ENCODE measurements at regions not wholly inside any gene's neighbourhood (a gene's known extent, or its start where the extent isn't known, plus 50 kb on each side); places are given as distances from the start of the nearest gene placed in this dataset.
"Not testable (repeated sequence)": the region's sequence is repeated elsewhere in the genome, so short reads cannot be mapped to it uniquely, and the experiment has no call there.

DNA sequence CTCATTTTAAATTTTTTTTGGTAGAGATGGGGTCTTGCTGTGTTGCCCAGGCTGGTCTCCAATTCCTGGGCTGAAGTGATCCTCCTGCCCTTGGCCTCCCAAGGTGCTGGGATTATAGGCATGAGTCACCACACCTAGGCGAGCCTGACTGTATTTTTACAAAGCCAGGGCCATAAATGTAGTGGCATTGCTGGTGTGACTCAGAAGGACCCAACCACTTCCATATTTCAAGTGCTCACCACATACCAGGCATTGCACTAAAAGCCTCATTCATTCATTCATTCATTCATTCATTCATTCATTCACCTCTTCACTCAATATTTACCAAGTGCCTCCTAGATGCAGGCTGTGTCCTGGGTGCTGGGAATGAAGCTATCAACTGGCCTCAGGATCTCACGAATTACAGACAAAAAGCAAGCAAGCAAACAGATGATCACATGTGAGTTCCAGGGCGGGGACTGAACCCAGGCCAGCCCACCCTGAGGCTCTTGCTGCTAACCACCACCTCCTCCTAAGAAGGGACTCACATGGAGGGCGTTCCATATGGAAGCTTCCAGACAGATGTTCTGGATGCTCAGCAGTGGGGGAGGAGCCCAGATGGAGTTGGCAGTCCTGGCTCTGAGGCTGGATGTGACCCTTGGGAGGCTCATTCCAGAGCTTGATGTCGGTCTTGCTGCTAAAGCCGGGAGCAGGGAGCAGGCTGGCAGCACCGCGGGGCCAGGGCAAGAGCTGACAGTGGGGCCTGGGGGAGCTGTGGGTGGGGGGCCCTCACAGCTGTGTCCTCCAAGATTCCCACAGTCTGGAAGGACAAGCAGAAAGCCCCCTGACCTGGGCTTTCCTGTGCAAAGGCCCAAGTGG, 158.8 kb downstream of the CTTN start:
- no peaks in the 10 kb centered on the region for H3K27me3 Mint-ChIP-seq
- no peak overlapping the region for H3K27ac Mint-ChIP-seq
- H3K9me3 Mint-ChIP-seq = no peaks in the 10 kb centered on the region
- no peak overlapping the region for H3K4me3 Mint-ChIP-seq
- H3K4me1 Mint-ChIP-seq = no peaks in the 10 kb centered on the region
- H3K36me3 Mint-ChIP-seq = no peaks in the 10 kb centered on the region
- ATAC-seq = no peak

DNA sequence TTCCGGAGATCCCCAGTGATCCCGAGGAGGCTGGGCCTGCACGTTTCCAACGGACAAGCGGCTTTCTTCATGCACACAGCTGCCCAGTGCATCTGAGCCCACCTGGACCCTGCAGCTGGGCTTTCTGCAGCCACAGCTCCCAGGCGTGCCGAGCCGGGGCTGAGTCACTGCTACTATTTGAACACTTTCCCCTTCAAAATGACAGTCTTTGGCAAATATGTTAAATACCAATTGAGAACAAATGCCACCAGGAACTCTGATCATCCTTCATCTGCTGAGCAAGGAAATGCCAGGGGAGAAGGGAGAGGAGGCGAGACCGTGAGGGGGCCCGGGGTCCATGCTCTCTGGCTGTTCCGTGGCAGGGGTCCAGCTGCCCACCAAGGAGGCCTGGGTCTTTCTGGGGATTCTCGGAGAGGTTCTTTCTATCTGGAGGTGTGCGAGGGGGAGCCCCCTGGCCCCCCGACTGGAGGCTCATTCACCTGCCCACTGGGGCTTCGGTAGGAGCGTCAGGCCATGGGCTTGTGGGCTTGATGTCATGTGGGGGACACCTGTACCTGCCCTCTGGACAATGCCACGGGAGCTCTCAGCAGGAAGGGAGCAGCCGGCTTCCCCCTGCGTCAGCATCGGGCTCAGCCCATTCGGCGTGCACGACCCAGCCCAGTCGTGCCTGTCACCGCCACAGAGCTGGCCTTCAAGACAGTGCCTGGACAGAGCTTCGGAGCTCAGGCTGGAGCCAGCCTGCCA, 159.6 kb downstream of the CTTN start:
- Mint-ChIP-seq H3K36me3 (no peaks in the 10 kb centered on the region), H3K27me3 (no peaks in the 10 kb centered on the region), H3K4me3 (no peak overlapping the region), H3K9me3 (peaks cover 4% of the 10 kb centered on the region), H3K27ac (no peak overlapping the region), H3K4me1 (no peaks in the 10 kb centered on the region)
- no peak for ATAC-seq

DNA sequence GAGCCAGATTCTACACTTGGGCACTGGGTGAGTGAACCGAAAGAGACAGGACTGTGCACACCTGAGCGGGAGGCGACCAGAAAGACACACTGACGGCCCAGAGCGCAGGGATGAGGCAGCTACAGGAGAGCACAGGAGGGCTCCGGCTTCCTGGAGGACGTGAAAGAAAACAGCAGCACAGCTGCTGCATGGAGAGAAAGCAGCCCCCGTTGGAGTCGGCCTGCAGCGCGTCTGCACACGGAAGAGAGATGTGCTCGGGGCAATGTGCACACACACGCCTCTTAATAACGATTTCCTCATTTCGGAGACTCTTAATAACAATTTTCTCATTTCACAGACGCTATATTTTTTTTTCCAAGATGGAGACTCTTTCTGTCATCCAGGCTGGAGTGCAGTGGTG, 160.4 kb downstream of the CTTN start:
- peaks cover 7% of the 10 kb centered on the region for H3K9me3 Mint-ChIP-seq
- peaks cover 7% of the 10 kb centered on the region for H3K27me3 Mint-ChIP-seq
- H3K4me3 Mint-ChIP-seq = no peak overlapping the region
- H3K27ac Mint-ChIP-seq = no peak overlapping the region
- no peaks in the 10 kb centered on the region for H3K36me3 Mint-ChIP-seq
- no peak for ATAC-seq
- no peaks in the 10 kb centered on the region for H3K4me1 Mint-ChIP-seq

DNA sequence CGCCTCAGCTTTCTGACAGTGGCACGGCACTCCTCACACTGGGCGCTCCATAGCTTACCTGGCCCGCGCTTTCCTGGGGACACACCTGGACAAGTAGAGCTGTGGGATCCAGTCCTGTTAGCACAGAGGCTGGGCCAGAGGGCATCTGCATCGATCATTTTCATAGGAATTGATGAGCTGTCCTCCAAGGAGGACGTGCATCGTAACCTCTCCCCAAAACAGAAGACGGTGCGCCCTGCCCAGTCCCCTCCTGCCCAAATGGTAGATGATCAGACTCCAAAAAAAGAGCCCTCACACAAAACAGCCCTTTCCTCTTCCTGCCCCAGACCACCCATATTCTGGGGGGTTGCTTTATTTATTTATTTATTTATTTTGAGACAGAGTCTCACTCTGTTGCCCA, 161.2 kb downstream of the CTTN start:
- Mint-ChIP-seq H3K4me1 (no peaks in the 10 kb centered on the region), H3K4me3 (no peak overlapping the region), H3K27me3 (peaks cover 16% of the 10 kb centered on the region), H3K36me3 (no peaks in the 10 kb centered on the region), H3K27ac (no peak overlapping the region), H3K9me3 (peaks cover 10% of the 10 kb centered on the region)
- no peak for ATAC-seq

DNA sequence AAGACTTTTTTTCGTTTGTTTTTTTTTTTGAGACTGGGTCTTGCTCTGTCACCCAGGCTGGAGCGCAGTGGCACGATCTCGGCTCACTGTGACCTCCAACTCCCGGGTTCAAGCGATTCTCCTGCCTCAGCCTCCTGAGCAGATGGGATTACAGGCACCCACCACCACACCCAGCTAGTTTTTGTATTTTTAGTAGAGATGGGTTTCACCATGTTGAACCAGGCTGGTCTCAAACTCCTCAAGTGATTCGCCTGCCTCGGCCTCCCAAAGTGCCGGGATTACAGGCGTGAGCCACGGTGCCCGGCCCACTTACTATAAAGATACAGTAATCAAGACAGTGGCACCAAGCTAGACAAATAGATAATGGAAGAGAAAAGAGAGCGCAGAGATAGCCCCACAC, 162.3 kb downstream of the CTTN start:
- H3K27me3 Mint-ChIP-seq = peaks cover 18% of the 10 kb centered on the region
- H3K4me3 Mint-ChIP-seq, H3K36me3 Mint-ChIP-seq, ATAC-seq, H3K27ac Mint-ChIP-seq, H3K9me3 Mint-ChIP-seq, H3K4me1 Mint-ChIP-seq: not testable (repeated sequence)

DNA sequence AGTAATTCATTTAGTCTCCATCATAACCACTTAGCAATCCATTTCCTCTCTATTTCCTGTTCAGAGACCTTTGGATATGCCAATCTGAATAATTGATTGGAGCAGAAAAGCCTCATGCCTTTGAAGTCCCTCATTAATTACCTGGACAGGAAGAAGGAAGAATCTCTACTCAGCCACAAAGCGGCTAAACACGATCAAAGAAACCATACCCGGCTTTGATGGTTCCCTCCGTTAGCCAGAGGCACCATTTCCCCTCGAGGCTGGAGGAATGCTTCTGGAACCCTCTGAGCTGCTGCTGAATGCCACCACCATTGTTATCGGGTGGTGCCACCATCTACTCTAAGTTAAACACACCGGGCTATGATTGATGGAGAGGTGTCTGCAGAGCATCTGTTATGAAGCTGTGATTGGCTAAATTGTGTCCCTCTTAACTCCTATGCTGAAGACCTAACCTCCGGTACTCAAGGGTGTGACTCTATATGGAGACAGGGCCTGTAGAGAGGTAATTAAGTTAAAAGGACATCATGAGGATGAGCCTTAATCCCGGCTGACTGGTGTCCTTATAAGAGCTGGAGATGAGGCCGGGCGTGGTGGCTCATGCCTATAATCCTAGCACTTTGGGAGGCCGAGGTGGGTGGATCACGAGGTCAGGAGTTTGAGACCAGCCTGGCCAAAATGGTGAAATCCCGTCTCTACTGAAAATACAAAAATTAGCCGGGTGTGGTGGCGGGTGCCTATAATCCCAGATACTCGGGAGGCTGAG, 168.6 kb downstream of the CTTN start:
- no peaks in the 10 kb centered on the region for H3K4me1 Mint-ChIP-seq
- H3K27ac Mint-ChIP-seq = no peak overlapping the region
- H3K27me3 Mint-ChIP-seq = peaks cover 71% of the 10 kb centered on the region
- no peak overlapping the region for H3K4me3 Mint-ChIP-seq
- no peaks in the 10 kb centered on the region for H3K36me3 Mint-ChIP-seq
- ATAC-seq = no peak
- peaks cover 10% of the 10 kb centered on the region for H3K9me3 Mint-ChIP-seq

DNA sequence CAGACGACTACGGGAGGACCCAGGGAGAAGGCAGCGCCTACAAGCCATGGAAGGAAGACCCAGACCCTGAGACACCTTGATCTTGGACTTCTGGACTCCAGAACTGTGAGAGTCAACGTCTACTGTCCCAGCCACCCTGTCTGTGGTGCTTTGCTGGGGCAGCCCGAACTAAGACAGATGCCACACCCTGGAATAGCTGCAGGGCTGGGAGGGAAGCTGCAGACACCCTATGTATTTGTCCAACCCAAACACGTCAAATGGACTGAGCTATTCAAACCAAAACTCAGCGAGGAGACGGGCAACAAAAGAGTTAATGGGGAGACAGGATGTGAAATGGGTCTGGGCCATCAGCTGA, 169.3 kb downstream of the CTTN start:
- H3K4me3 Mint-ChIP-seq = no peak overlapping the region
- H3K9me3 Mint-ChIP-seq = peaks cover 7% of the 10 kb centered on the region
- peaks cover 71% of the 10 kb centered on the region for H3K27me3 Mint-ChIP-seq
- no peak for ATAC-seq
- no peaks in the 10 kb centered on the region for H3K36me3 Mint-ChIP-seq
- H3K4me1 Mint-ChIP-seq = no peaks in the 10 kb centered on the region
- no peak overlapping the region for H3K27ac Mint-ChIP-seq

DNA sequence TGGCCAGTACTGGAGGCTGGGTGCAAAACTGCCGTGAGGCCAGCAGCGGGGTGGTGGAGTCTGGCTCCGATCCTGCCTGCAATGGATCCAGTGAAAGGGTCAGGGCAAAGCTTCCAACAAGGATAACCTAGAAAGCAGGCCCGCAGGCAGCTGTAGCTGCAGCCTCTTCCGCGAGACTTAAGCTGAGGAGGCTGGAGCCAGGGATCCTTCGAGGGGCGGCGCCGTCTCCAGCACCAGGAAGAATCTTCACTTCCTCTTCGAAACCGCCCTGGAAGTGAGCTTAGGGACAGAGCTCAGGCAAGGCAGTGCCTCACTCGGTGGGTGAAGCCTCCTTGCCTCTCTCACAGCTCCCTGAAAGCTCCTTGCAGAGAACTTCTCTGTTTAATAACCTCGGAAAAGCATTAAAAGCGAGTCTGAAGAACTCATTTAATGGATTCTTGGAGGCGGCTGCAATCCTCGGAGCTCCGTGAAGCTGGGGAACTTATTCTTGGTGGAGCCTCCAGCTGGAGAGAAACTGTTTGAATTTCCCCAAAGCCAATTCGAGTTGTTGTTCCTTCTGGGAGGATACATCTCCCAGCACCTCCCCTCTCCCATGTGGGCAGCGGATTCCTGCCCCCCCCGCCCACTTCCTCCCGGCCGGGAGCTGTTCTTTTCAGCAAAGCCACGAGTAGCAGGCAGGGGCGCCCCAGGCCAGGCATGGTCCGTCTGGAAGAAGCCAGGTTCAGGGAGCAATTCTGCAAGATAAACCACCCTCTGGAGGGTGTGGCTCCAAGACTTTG, 169.9 kb downstream of the CTTN start:
- Mint-ChIP-seq H3K9me3 (peaks cover 4% of the 10 kb centered on the region), H3K27ac (no peak overlapping the region)

DNA sequence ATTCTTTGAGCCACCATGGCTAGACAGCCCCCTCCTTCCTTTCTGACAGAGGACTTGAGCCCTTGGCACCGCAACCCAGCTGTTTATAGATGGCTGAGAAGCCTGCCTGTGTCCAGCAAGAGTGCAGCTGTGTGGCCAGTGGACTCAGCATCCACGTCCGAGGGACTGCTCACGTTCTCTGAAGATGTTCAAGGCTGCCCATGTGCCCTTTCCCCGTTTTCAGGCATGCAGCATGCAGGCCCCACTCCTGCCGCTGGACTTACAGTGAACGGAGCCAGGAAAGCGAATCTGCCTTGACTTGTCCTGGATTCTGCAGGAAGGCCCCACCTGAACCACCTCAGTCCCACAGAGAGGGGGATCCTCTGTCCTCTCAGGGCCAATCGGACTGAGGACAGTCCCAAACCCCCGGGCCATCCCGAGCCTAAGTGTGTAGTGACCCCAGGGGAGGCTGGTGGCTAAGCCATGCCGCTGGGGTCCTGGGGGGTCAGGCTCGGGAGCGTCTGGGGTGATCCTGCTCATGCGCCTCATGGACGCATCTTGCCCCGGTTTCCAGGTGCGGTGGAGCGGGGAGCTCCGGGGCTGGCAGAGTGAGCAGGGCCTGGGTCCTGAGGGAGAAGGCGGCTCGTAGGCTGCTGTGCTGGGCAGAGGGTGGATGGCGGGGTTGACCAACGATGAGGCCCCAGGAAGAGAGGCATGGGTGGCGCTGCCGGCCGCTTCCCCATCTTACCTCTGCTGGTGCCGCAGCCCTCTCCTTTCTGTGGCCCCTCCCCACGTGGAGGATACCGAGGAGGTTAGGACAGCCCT, 170.7 kb downstream of the CTTN start:
- Mint-ChIP-seq H3K4me1 (no peaks in the 10 kb centered on the region), H3K27ac (no peak overlapping the region), H3K27me3 (peaks cover 65% of the 10 kb centered on the region), H3K4me3 (no peak overlapping the region), H3K36me3 (no peaks in the 10 kb centered on the region), H3K9me3 (peaks cover under 1% of the 10 kb centered on the region)
- ATAC-seq = no peak

More for the DNA sequence above, 169.9 kb downstream of the CTTN start:
- Mint-ChIP-seq H3K36me3 (no peaks in the 10 kb centered on the region), H3K4me3 (no peak overlapping the region), H3K27me3 (peaks cover 68% of the 10 kb centered on the region), H3K4me1 (no peaks in the 10 kb centered on the region)
- no peak for ATAC-seq

DNA sequence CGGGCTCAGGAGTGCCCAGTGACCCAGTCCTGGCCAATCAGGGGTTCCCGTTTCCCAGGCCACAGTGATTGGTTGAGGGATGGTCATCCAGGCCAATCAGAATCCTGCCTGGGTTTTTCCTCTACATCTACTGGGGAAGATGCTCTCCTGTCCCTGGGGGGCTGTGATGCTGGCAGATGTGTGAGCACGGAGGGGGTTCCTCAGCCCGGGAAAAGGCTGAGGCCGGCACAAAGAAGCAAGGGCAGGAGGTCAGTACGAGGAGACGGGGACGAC, 171.2 kb downstream of the CTTN start:
- H3K36me3 Mint-ChIP-seq = no peaks in the 10 kb centered on the region
- no peak for ATAC-seq
- no peaks in the 10 kb centered on the region for H3K9me3 Mint-ChIP-seq
- peaks cover 65% of the 10 kb centered on the region for H3K27me3 Mint-ChIP-seq
- no peak overlapping the region for H3K4me3 Mint-ChIP-seq
- no peak overlapping the region for H3K27ac Mint-ChIP-seq
- no peaks in the 10 kb centered on the region for H3K4me1 Mint-ChIP-seq

DNA sequence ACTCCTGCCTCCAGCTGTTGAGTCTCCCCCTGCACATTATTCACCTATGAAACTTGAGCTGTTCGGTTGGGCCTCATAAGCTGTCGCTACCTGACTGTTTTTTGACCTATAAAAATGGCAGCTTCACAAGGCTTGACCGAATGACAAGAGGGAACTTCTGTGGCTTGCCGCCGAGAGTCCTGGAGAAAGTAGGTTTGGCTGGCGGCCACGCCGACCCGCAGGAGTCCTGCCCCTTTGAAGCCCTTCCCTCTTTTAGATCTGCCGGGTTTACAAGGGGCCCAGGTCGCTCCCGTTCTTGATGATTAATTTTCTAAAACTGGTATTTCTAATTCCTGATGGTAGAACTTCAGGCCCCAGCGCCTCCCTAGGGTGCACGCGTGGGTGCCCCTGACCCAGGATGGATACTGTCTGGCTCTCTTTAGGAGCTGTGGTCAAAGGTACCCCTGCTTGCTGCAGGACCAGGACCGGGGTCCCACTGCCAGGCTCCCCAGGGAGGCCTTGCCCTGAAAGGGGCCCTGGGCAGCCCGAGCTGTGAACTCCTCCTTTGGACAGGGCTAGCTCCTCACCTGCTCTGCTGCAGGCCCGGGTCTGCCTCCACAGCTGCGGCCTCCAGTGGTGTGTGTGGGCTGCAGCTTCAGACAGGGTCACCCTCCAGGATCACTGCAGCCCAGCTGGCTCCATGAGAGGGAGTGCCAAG, 171.8 kb downstream of the CTTN start:
- Mint-ChIP-seq H3K36me3 (no peaks in the 10 kb centered on the region), H3K27ac (no peak overlapping the region), H3K9me3 (no peaks in the 10 kb centered on the region), H3K4me1 (no peaks in the 10 kb centered on the region), H3K27me3 (peaks cover 68% of the 10 kb centered on the region), H3K4me3 (no peak overlapping the region)
- no peak for ATAC-seq

DNA sequence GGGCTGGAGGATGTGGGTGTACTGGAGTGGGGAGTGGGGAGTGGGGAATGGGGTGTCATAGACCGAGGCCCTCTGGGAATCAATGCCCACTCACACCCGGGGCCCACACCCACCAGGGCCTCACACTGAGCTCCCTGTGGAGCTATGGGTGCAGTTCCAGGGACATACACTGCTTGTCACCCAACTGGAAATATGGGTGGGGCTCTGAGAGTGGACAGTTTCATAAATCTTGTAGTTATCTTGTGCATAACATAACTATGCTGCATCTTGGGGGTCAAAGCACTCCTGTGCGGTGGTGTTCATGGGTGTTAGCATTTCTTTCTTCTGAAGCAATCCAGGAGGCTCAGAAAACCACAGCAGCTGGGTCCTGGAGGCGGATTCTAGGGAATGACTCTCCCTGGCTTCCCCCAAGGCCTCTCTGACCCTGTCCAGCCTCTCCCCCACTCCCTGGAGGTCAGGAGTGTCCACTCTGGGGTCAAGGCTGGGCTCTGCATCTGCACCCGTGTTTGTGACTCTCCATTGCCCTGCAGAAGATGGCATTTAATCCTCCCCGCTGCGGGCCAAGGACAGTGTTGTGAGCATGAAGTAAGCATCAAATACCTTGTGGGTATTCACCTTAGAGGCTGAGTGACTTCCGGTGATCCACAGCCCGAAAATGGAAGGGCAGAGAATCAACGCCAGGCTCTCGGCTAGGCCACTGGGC, 172.5 kb downstream of the CTTN start:
- no peak for ATAC-seq
- Mint-ChIP-seq H3K4me3 (no peak overlapping the region), H3K27ac (no peak overlapping the region)

DNA sequence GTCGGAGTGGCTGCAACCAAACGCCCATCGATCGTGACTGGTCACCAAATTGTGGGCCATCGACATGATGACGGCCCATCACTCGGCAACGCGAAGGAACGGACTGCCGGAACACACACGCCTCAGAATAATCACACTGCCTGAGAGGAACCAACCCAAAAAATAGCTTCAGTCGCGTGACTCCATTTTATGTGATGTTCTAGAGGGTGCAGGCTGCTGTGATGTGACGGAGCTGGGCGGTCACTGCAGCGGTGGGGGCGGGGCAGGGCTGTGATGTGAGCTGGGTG, 174.6 kb downstream of the CTTN start:
- H3K36me3 Mint-ChIP-seq = no peaks in the 10 kb centered on the region
- ATAC-seq = no peak
- no peak overlapping the region for H3K4me3 Mint-ChIP-seq
- no peaks in the 10 kb centered on the region for H3K4me1 Mint-ChIP-seq
- H3K27me3 Mint-ChIP-seq = peaks cover 47% of the 10 kb centered on the region
- H3K9me3 Mint-ChIP-seq = no peaks in the 10 kb centered on the region
- H3K27ac Mint-ChIP-seq = no peak overlapping the region

More for the DNA sequence above, 172.5 kb downstream of the CTTN start:
- H3K4me1 Mint-ChIP-seq = no peaks in the 10 kb centered on the region
- no peaks in the 10 kb centered on the region for H3K9me3 Mint-ChIP-seq
- no peaks in the 10 kb centered on the region for H3K36me3 Mint-ChIP-seq
- peaks cover 68% of the 10 kb centered on the region for H3K27me3 Mint-ChIP-seq

DNA sequence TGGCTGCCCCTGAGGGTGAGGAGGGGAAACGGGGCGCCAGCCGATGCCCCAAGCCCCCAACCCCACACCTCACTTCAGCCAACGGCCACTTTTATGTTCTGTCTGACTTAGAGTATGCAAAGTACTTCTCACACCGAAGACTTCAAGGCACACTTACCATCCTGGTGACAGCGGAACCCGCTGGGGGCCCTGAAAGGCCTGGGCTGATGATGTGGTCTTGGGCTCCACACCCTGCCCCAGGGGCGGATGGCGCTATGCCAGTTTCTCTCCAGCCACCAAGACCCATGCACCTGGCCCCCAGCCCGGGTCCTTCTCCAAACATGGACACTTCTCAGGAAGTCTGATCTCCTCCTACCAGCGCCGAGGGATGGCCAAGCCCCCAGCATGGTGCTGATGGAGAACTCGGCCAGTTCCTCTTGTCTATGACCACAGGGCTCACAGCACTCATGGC, 175.4 kb downstream of the CTTN start:
- Mint-ChIP-seq H3K9me3 (no peaks in the 10 kb centered on the region), H3K4me3 (no peak overlapping the region), H3K27ac (no peak overlapping the region), H3K27me3 (peaks cover 44% of the 10 kb centered on the region), H3K36me3 (no peaks in the 10 kb centered on the region), H3K4me1 (no peaks in the 10 kb centered on the region)
- ATAC-seq = no peak

Measured in stimulated activated memory B cell treated with anti-CD40 and anti-IgM and Interleukin-4, amounts not matched to agents 10 μg/mL and 1 μg/mL and 100 μg/mL, for 72 hours (primary cell).